GM23248 (cell line): ENCODE measurements at regions not wholly inside any gene's neighbourhood (a gene's known extent, or its start where the extent isn't known, plus 50 kb on each side); places are given as distances from the start of the nearest gene placed in this dataset.

Experiments used
- DNase-seq: peaks from one replicate; pipeline ENCODE4 v3.0.0-alpha.2; 2015
- H2AFZ ChIP-seq: fragments of 200-600 bp; sonication (generic); 2 replicates; pipeline ENCODE4 v1.6.1; 2016; ENCODE audit warnings: antibody characterized with exemption
- H3F3A ChIP-seq: fragments of 200-600 bp; sonication (generic); 2 replicates; pipeline ENCODE4 v1.6.1; 2016; ENCODE audit warnings: mild to moderate bottlenecking, antibody characterized with exemption, mixed run types; ENCODE audit not compliant: insufficient read depth
- H3K27ac ChIP-seq: fragments of 200-600 bp; sonication (generic); 2 replicates; pipeline ENCODE4 v1.5.1; 2016; ENCODE audit warnings: mild to moderate bottlenecking
- H3K27me3 ChIP-seq: fragments of 200-600 bp; sonication (generic); replicated peaks from 2 replicates; pipeline ENCODE4 v1.6.1; 2016; ENCODE audit warnings: mild to moderate bottlenecking; ENCODE audit not compliant: insufficient read depth
- H3K36me3 ChIP-seq: fragments of 200-600 bp; sonication (generic); 2 replicates; pipeline ENCODE4 v1.6.1; 2016; ENCODE audit warnings: low read depth, mild to moderate bottlenecking
- H3K4me1 ChIP-seq: fragments of 200-600 bp; sonication (generic); 2 replicates; pipeline ENCODE4 v1.6.1; 2016; ENCODE audit warnings: mild to moderate bottlenecking; ENCODE audit not compliant: insufficient read depth
- H3K4me2 ChIP-seq: fragments of 200-600 bp; sonication (generic); one replicate; pipeline ENCODE4 v1.6.1; 2016; ENCODE audit warnings: mild to moderate bottlenecking; ENCODE audit not compliant: unreplicated experiment
- H3K4me3 ChIP-seq: fragments of 200-600 bp; sonication (generic); 2 replicates; pipeline ENCODE4 v1.5.1; 2016; ENCODE audit warnings: mild to moderate bottlenecking
- H3K79me2 ChIP-seq: fragments of 200-600 bp; sonication (generic); 2 replicates; pipeline ENCODE4 v1.6.1; 2016; ENCODE audit warnings: mild to moderate bottlenecking; ENCODE audit not compliant: insufficient read depth
- H3K9ac ChIP-seq: fragments of 200-600 bp; sonication (generic); 2 replicates; pipeline ENCODE4 v1.6.1; 2016; ENCODE audit warnings: mild to moderate bottlenecking
- H3K9me2 ChIP-seq: fragments of 200-600 bp; sonication (generic); 2 replicates; pipeline ENCODE4 v1.6.1; 2016; ENCODE audit warnings: mixed run types, mild to moderate bottlenecking, moderate library complexity; ENCODE audit not compliant: insufficient read depth
- H3K9me3 ChIP-seq: fragments of 200-600 bp; sonication (generic); one replicate; pipeline ENCODE4 v1.6.1; 2017; ENCODE audit warnings: low read depth
- H4K20me1 ChIP-seq: fragments of 200-600 bp; sonication (generic); 2 replicates; pipeline ENCODE4 v1.6.0; 2016; ENCODE audit not compliant: insufficient read depth
- EZH2 ChIP-seq: fragments of 200-600 bp; sonication (generic); IDR thresholded peaks from 2 replicates; pipeline ENCODE4 v1.6.1; 2018; ENCODE audit warnings: antibody characterized with exemption, mild to moderate bottlenecking; ENCODE audit not compliant: insufficient read depth, poor library complexity, severe bottlenecking
- EZH2phosphoT487 ChIP-seq: fragments of 200-600 bp; sonication (generic); IDR thresholded peaks from 2 replicates; pipeline ENCODE4 v1.6.1; 2018; ENCODE audit warnings: antibody characterized with exemption, moderate library complexity, mild to moderate bottlenecking, low read depth; ENCODE audit not compliant: insufficient read depth
- WGBS, 2 experiments: methylation state at CpG; one replicate each; pipeline ENCODE4 v1.1.6; 2015 to 2017; ENCODE audit warnings: low lambda C conversion rate in 2 of 2, low coverage in 1 of 2; ENCODE audit errors: missing lambda C conversion rate in 2 of 2; 5-methylcytosine and 5-hydroxymethylcytosine counted together
- in situ Hi-C: fragments of 300-500 bp; cut with MboI; formaldehyde crosslinking; loops from 2 replicates; pipeline ENCODE4 v1.15.0; 2020

DNA sequence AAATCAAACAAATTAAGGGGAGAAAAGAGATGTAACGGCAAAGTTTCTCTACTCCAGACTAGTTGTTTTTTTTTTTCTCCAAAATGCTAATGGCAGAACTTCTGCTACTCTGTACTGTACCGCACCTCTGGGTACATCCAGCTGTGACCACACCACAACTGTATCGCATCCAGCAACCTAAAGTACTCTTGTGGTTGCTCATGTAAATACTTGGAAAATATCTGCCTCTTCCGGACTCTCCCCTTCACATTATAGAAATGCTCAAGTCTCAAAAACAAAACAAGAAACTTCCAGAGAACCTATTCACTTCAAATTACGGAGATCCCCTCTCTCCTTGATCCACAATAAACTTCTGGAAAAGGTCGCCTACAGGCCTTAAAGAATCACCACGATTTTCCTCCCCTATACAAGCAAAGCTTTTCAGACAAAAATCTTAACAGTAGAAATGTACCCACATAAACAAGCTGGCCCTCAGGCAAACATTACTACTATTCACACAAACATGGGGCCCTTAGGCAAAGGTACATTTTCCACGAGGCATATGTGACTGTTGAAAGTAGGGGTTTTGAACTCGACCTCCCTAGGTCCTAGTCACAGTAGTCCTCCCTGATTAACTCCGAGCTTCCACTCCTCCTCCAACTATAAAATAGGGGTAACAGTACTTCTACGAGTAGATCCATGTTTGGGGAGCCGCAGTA, 222.9 kb upstream of the MKLN1 start:
- peaks cover 32% of the 10 kb centered on the region for H4K20me1 ChIP-seq
- H3F3A ChIP-seq, result peaks cover 35% of the 10 kb centered on the region
- H3K79me2 ChIP-seq, result peaks cover 93% of the 10 kb centered on the region
- H3K9me3 ChIP-seq, result no peaks in the 10 kb centered on the region
- peak overlapping the region; percentile 99 for H3K27ac ChIP-seq
- WGBS, 2 experiments, result 21 to 26% methylated on average over 12 of the region's 12 CpGs
- peak overlapping the region; percentile 75 for H3K4me3 ChIP-seq
- in situ Hi-C loops, result no loop called here
- peak; percentile 58 for DNase-seq
- peak overlapping the region; percentile 87 for H3K4me2 ChIP-seq
- peaks cover 37% of the 10 kb centered on the region for H3K4me1 ChIP-seq
- no peaks in the 10 kb centered on the region for H3K9me2 ChIP-seq
- H2AFZ ChIP-seq, result no peak overlapping the region
- no peaks in the 10 kb centered on the region for H3K27me3 ChIP-seq
- peaks cover 17% of the 10 kb centered on the region; the same call in 1 of the 2 replicates for H3K36me3 ChIP-seq
- TF ChIP-seq EZH2phosphoT487, result no peak
- peak overlapping the region; percentile 98 for H3K9ac ChIP-seq

DNA sequence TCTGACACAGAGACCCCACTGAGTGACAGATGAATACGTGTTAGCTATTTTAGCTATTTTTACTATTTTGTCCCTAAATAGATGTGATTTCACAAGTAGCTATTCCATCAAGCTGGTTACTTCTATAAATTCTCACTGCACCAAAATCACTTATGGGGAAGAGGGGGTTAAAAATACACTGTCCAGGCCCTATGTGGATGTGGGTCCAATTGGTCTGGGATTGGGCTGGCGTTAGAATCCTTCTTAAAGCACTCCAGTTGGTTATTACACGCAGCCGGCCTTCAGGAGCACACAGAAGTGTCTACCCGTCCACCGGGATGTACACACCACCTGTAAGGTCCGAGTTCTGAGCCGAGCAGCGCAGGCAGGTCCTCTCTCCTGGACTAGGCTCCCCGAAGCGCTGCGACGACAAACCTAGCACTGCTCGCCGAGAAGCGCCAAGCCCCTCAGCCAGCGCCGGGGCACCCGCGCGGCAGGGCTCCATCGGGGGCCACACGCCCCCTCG, 222.3 kb upstream of the MKLN1 start:
- 3 to 5% methylated on average over 13 to 14 of the region's 24 CpGs for WGBS, 2 experiments
- H3K36me3 ChIP-seq, result peaks cover 12% of the 10 kb centered on the region; the same call in 1 of the 2 replicates
- peak overlapping the region; percentile 75 for H3K4me3 ChIP-seq
- H3F3A ChIP-seq, result peaks cover 37% of the 10 kb centered on the region
- peaks cover 26% of the 10 kb centered on the region for H4K20me1 ChIP-seq
- H3K4me1 ChIP-seq, result peaks cover 37% of the 10 kb centered on the region
- no peaks in the 10 kb centered on the region for H3K9me3 ChIP-seq
- DNase-seq, result peak; percentile 63
- H3K27ac ChIP-seq, result peak overlapping the region; percentile 99
- in situ Hi-C loops, result no loop called here
- no peaks in the 10 kb centered on the region for H3K27me3 ChIP-seq
- peak overlapping the region; percentile 87 for H3K4me2 ChIP-seq
- TF ChIP-seq EZH2, result no peak
- TF ChIP-seq EZH2phosphoT487, result no peak
- no peak overlapping the region for H2AFZ ChIP-seq
- H3K79me2 ChIP-seq, result peaks cover 92% of the 10 kb centered on the region
- peak overlapping the region; percentile 98 for H3K9ac ChIP-seq
- H3K9me2 ChIP-seq, result no peaks in the 10 kb centered on the region

DNA sequence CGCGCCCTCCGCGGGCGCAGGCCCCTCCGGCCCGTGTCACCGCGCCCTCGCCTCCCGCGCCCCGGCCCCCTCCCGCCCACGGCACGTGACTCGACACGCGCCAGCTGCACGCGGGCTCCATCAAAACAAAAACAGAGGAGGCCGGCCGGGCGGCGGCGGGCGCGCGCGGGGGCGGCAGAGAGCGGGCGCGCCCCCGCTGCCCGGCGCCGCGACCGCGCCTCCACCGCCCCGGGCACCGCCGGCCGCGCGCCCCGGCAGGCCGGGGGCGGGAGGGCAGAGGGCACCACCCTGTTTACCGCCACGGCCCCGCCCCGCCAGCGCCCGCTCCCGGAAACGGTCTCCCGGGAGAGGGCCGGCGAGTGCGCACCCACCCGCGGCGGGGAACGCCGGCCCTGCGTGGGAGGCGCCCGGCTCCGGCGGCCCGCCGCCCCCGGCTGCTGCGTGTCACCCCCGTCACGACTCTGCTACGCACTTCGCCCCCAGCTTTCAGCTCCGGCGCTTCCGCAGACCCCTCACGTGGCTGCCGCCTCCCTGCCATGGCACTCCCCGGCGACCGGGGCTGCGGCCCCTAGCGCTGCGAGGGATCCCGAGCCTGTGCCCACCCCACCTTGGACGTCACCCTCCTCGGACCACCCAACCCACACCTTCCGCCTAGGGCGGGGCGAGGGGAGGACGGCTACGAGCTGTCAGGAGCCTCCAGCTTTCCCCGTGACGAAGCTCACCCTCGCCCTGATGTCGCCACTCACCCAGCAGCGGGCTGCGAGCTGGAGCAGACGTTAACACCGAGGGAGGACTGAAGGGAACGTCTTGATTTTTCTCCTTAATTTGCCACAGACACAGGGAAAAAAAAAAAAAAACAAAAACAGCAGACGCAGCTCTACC, 221.6 kb upstream of the MKLN1 start:
- 0 out of 2 replicates have a peak overlapping the region, but pooled peaks have one; percentile 6 for H2AFZ ChIP-seq
- peak; percentile 88 for DNase-seq
- WGBS, 2 experiments, result 2% methylated on average over 35 to 83 of the region's 110 CpGs
- H3K36me3 ChIP-seq, result peaks cover 7% of the 10 kb centered on the region; the same call in 1 of the 2 replicates
- no peaks in the 10 kb centered on the region for H3K27me3 ChIP-seq
- H3K27ac ChIP-seq, result peak overlapping the region; percentile 99
- peak overlapping the region; percentile 98 for H3K4me2 ChIP-seq
- TF ChIP-seq EZH2phosphoT487 (no peak), EZH2 (no peak)
- H3K4me1 ChIP-seq, result peaks cover 33% of the 10 kb centered on the region
- H3K9me2 ChIP-seq, result no peaks in the 10 kb centered on the region
- in situ Hi-C loops, result no loop called here
- H3F3A ChIP-seq, result peaks cover 44% of the 10 kb centered on the region
- peaks cover 92% of the 10 kb centered on the region for H3K79me2 ChIP-seq
- H3K9ac ChIP-seq, result peak overlapping the region; percentile 98
- peaks cover 25% of the 10 kb centered on the region for H4K20me1 ChIP-seq
- peak overlapping the region; percentile 92 for H3K4me3 ChIP-seq
- H3K9me3 ChIP-seq, result no peaks in the 10 kb centered on the region

DNA sequence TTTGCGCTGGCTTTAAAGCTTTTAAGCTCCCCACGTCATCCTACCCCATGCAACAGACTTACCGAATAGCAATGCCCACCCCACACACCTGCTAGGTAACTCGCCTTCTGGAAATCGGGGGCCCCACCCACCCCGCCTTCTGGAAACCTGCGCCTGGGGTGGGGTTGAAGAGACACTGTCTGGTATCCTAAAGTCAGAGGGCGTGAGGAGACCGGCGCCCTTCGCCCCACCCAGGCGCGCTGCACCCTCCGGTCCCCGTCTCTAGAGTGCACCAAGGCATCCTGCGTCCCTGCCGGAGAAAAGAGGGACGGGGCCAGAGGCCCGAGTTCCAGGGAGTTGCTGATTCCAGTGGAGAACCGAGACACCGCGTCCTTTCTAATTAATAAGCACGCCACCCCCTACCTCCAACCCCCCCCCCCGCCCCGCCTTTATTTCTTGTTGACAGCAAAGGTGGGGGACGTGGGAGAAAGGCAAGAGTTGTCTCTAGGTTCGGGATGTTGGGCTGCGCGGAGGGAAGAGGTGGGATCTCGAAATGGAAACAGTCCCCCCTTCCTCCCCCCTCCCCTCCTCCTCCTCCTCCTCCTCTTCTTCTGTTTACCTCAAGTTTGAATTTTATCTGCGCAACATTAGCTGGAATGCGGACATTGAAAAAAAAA, 220.9 kb upstream of the MKLN1 start:
- Histone ChIP-seq H3K4me3 (peak overlapping the region; percentile 92), H3K9ac (peak overlapping the region; percentile 98), H3K9me2 (no peaks in the 10 kb centered on the region), H4K20me1 (peaks cover 19% of the 10 kb centered on the region), H3F3A (peaks cover 48% of the 10 kb centered on the region), H2AFZ (peak overlapping the region; percentile 49), H3K4me2 (peak overlapping the region; percentile 98), H3K79me2 (peaks cover 92% of the 10 kb centered on the region), H3K27ac (peak overlapping the region; percentile 99), H3K4me1 (peaks cover 32% of the 10 kb centered on the region), H3K36me3 (no peaks in the 10 kb centered on the region), H3K27me3 (no peaks in the 10 kb centered on the region), H3K9me3 (no peaks in the 10 kb centered on the region)
- in situ Hi-C loops, result no loop called here
- TF ChIP-seq EZH2phosphoT487 (no peak), EZH2 (no peak)
- 1% methylated on average over 21 to 31 of the region's 32 CpGs for WGBS, 2 experiments
- DNase-seq, result peak; percentile 66
